D721Med (cell line): ENCODE measurements at regions not wholly inside any gene's neighbourhood (a gene's known extent, or its start where the extent isn't known, plus 50 kb on each side); places are given as distances from the start of the nearest gene placed in this dataset.

Experiments
- DNase-seq: peaks from one replicate; pipeline ENCODE4 v3.0.0; 2011; ENCODE audit warnings: low spot score; ENCODE audit not compliant: insufficient read length
- FAIRE-seq: peaks from 2 replicates; lab custom pipeline; 2011; peaks lifted over from hg19 to GRCh38; lab: Jason Lieb, UNC
- CTCF ChIP-seq: IDR thresholded peaks from 2 replicates; pipeline ENCODE4 v1.5.1; 2012; ENCODE audit warnings: mild to moderate bottlenecking, control low read depth; ENCODE audit not compliant: insufficient read depth; ENCODE audit errors: missing control alignments

GRCh38 chr5:74433255-74433895 is 207.2 kb downstream of the ENC1 start:
- FAIRE-seq (no peak), DNase-seq (no peak)
- no peak for TF ChIP-seq CTCF

GRCh38 chr5:74432721-74433120 is 207.8 kb downstream of the ENC1 start:
- FAIRE-seq = no peak
- TF ChIP-seq CTCF = no peak
- DNase-seq = no peak

GRCh38 chr5:74432216-74432615 is 208.3 kb downstream of the ENC1 start:
- TF ChIP-seq CTCF = no peak
- no peak for FAIRE-seq
- no peak for DNase-seq

- no peak for TF ChIP-seq CTCF
- no peak for FAIRE-seq
These were observed 209.2 kb downstream of the ENC1 start for GRCh38 chr5:74431290-74431669.

GRCh38 chr5:74430631-74431289 is 209.8 kb downstream of the ENC1 start:
- FAIRE-seq = no peak
- no peak for TF ChIP-seq CTCF
- no peak for DNase-seq

More at GRCh38 chr5:74431290-74431669, 209.2 kb downstream of the ENC1 start:
- no peak for DNase-seq

- FAIRE-seq = no peak
- DNase-seq = no peak
These were observed 211.0 kb downstream of the ENC1 start for GRCh38 chr5:74429495-74429894.

More at GRCh38 chr5:74429495-74429894, 211.0 kb downstream of the ENC1 start:
- no peak for TF ChIP-seq CTCF
